Erythroblast (primary cell): ENCODE measurements at regions not wholly inside any gene's neighbourhood (a gene's known extent, or its start where the extent isn't known, plus 50 kb on each side); places are given as distances from the start of the nearest gene placed in this dataset.

Source experiments
- GATA1 ChIP-seq: IDR thresholded peaks from 2 replicates; pipeline ENCODE4 v1.6.1; 2011; ENCODE audit warnings: low read depth, mild to moderate bottlenecking, control low read depth, low read length, moderate library complexity
- POLR2A ChIP-seq: IDR thresholded peaks from 2 replicates; pipeline ENCODE4 v1.6.1; 2011; ENCODE audit warnings: mild to moderate bottlenecking, low read length

GRCh38 chr2:15706424-15706823 is 114.8 kb downstream of the DDX1 start:
- TF ChIP-seq GATA1 = no peak
- no peak for TF ChIP-seq POLR2A
